WI38 (cell line): ENCODE measurements at regions not wholly inside any gene's neighbourhood (a gene's known extent, or its start where the extent isn't known, plus 50 kb on each side); places are given as distances from the start of the nearest gene placed in this dataset.

Experiments used
- H3K4me3 ChIP-seq: 2 replicates; pipeline ENCODE4 v1.5.1; 2011; ENCODE audit warnings: low read depth, mild to moderate bottlenecking, control low read depth, low read length
- CTCF ChIP-seq: IDR thresholded peaks from 2 replicates; pipeline ENCODE4 v1.5.1; 2012; ENCODE audit warnings: low read depth, mild to moderate bottlenecking, control low read depth, low read length

- no peak for TF ChIP-seq CTCF
- no peak overlapping the region for H3K4me3 ChIP-seq
Measured at GRCh38 chr17:72349491-72349995, 228.7 kb downstream of the SOX9 start.

GRCh38 chr17:72350073-72350472 lies 229.3 kb downstream of the SOX9 start:
- no peak overlapping the region for H3K4me3 ChIP-seq
- TF ChIP-seq CTCF = no peak

GRCh38 chr17:72351365-72351764 lies 230.5 kb downstream of the SOX9 start:
- no peak for TF ChIP-seq CTCF
- no peak overlapping the region for H3K4me3 ChIP-seq

- TF ChIP-seq CTCF = no peak
- no peak overlapping the region for H3K4me3 ChIP-seq
Measured at GRCh38 chr17:72351884-72352346, 231.1 kb downstream of the SOX9 start.

- no peak overlapping the region for H3K4me3 ChIP-seq
- no peak for TF ChIP-seq CTCF
Measured at GRCh38 chr17:72353502-72353901, 232.7 kb downstream of the SOX9 start.

- TF ChIP-seq CTCF = no peak
- no peak overlapping the region for H3K4me3 ChIP-seq
Measured at GRCh38 chr17:72354071-72354470, 233.3 kb downstream of the SOX9 start.

- H3K4me3 ChIP-seq = no peak overlapping the region
- TF ChIP-seq CTCF = no peak
Measured at GRCh38 chr17:72357764-72358365, 237.0 kb downstream of the SOX9 start.
